DOHH2 (cell line): ENCODE measurements at regions not wholly inside any gene's neighbourhood (a gene's known extent, or its start where the extent isn't known, plus 50 kb on each side); places are given as distances from the start of the nearest gene placed in this dataset.

ENCODE experiments used
- H3F3A ChIP-seq: fragments of 200-600 bp; sonication (generic), shearing (Covaris generic); 2 replicates; pipeline ENCODE4 v1.6.0; 2016; ENCODE audit warnings: antibody characterized with exemption, mild to moderate bottlenecking; ENCODE audit not compliant: control insufficient read depth, insufficient read depth
- H3K27ac ChIP-seq: fragments of 200-600 bp; sonication (generic); 2 replicates; pipeline ENCODE4 v1.5.1; 2014; ENCODE audit warnings: low read depth, mild to moderate bottlenecking, low read length, moderate library complexity
- H3K27me3 ChIP-seq: fragments of 200-600 bp; sonication (generic); 2 replicates; pipeline ENCODE4 v1.6.1; 2014; ENCODE audit warnings: mild to moderate bottlenecking, low read length, mixed read lengths; ENCODE audit not compliant: control insufficient read depth
- H3K36me3 ChIP-seq: fragments of 200-600 bp; sonication (generic); 2 replicates; pipeline ENCODE4 v1.6.1; 2014; ENCODE audit warnings: mild to moderate bottlenecking, low read length, moderate library complexity, mixed read lengths; ENCODE audit not compliant: control insufficient read depth
- H3K4me1 ChIP-seq: fragments of 200-600 bp; sonication (generic); 2 replicates; pipeline ENCODE4 v1.6.1; 2014; ENCODE audit warnings: mild to moderate bottlenecking, low read length, mixed read lengths; ENCODE audit not compliant: control insufficient read depth
- H3K4me2 ChIP-seq: fragments of 200-600 bp; sonication (generic); 2 replicates; pipeline ENCODE4 v1.6.0; 2014; ENCODE audit warnings: mild to moderate bottlenecking, low read length, moderate library complexity
- H3K4me3 ChIP-seq: fragments of 200-600 bp; sonication (generic); 2 replicates; pipeline ENCODE4 v1.5.1; 2014; ENCODE audit warnings: mild to moderate bottlenecking, low read length, mixed read lengths
- H3K79me2 ChIP-seq: fragments of 200-600 bp; sonication (generic); 2 replicates; pipeline ENCODE4 v1.6.1; 2014; ENCODE audit warnings: mild to moderate bottlenecking, low read length, mixed read lengths; ENCODE audit not compliant: control insufficient read depth
- H3K9me2 ChIP-seq: fragments of 200-600 bp; sonication (generic); replicated peaks from 2 replicates; pipeline ENCODE4 v1.6.1; 2014; ENCODE audit warnings: mild to moderate bottlenecking, low read length, mixed read lengths; ENCODE audit not compliant: control insufficient read depth
- H3K9me3 ChIP-seq: fragments of 200-600 bp; sonication (generic); 2 replicates; pipeline ENCODE4 v1.6.1; 2014; ENCODE audit warnings: antibody characterized with exemption, low read length, mixed read lengths; ENCODE audit not compliant: control insufficient read depth, insufficient read depth
- H4K20me1 ChIP-seq: fragments of 200-600 bp; sonication (generic); 2 replicates; pipeline ENCODE4 v1.6.0; 2014; ENCODE audit warnings: low read depth, mild to moderate bottlenecking, antibody characterized with exemption, low read length, moderate library complexity; ENCODE audit not compliant: control insufficient read depth, insufficient read depth
- CTCF ChIP-seq: fragments of 200-600 bp; sonication (generic); IDR thresholded peaks from one replicate; pipeline ENCODE4 v1.5.1; 2014; ENCODE audit warnings: antibody characterized with exemption, mild to moderate bottlenecking, low read depth, low read length; ENCODE audit not compliant: poor library complexity, severe bottlenecking
- EZH2phosphoT487 ChIP-seq: fragments of 200-600 bp; sonication (generic); IDR thresholded peaks from 2 replicates; pipeline ENCODE4 v1.6.1; 2017; ENCODE audit warnings: borderline replicate concordance, mild to moderate bottlenecking, antibody characterized with exemption, low read length, moderate library complexity, mixed read lengths

GRCh38 chr13:33910255-33910654 is 92.3 kb downstream of the RFC3 start:
- Histone ChIP-seq H3K9me2 (no peaks in the 10 kb centered on the region; the same call in 1 of the 2 replicates), H3F3A (no peaks in the 10 kb centered on the region), H3K27me3 (no peaks in the 10 kb centered on the region), H3K4me2 (no peak overlapping the region), H3K4me3 (no peak overlapping the region), H3K79me2 (no peaks in the 10 kb centered on the region), H3K9me3 (no peaks in the 10 kb centered on the region), H3K27ac (no peak overlapping the region), H4K20me1 (no peaks in the 10 kb centered on the region), H3K36me3 (no peaks in the 10 kb centered on the region), H3K4me1 (no peaks in the 10 kb centered on the region)
- no peak for TF ChIP-seq EZH2phosphoT487
- no peak for TF ChIP-seq CTCF

GRCh38 chr13:33911521-33911920 is 93.6 kb downstream of the RFC3 start:
- H3K9me2 ChIP-seq, result no peaks in the 10 kb centered on the region; the same call in 1 of the 2 replicates
- TF ChIP-seq CTCF, result no peak
- no peak for TF ChIP-seq EZH2phosphoT487
- no peaks in the 10 kb centered on the region for H3K36me3 ChIP-seq
- no peaks in the 10 kb centered on the region for H3K79me2 ChIP-seq
- no peak overlapping the region for H3K27ac ChIP-seq
- no peak overlapping the region for H3K4me2 ChIP-seq
- H3K4me3 ChIP-seq, result no peak overlapping the region
- no peaks in the 10 kb centered on the region for H3F3A ChIP-seq
- no peaks in the 10 kb centered on the region for H3K9me3 ChIP-seq
- H4K20me1 ChIP-seq, result no peaks in the 10 kb centered on the region
- no peaks in the 10 kb centered on the region for H3K27me3 ChIP-seq
- H3K4me1 ChIP-seq, result no peaks in the 10 kb centered on the region

- Histone ChIP-seq H3K9me3 (no peaks in the 10 kb centered on the region), H4K20me1 (no peaks in the 10 kb centered on the region), H3K79me2 (no peaks in the 10 kb centered on the region), H3K4me1 (no peaks in the 10 kb centered on the region), H3K27me3 (no peaks in the 10 kb centered on the region), H3K4me3 (no peak overlapping the region), H3K9me2 (no peaks in the 10 kb centered on the region; the same call in 1 of the 2 replicates), H3F3A (no peaks in the 10 kb centered on the region), H3K4me2 (no peak overlapping the region), H3K27ac (no peak overlapping the region), H3K36me3 (no peaks in the 10 kb centered on the region)
- TF ChIP-seq CTCF (no peak), EZH2phosphoT487 (no peak)
Observed at GRCh38 chr13:33913829-33914228, 95.9 kb downstream of the RFC3 start.

GRCh38 chr13:33917190-33917589 is 99.2 kb downstream of the RFC3 start:
- Histone ChIP-seq H3K36me3 (no peaks in the 10 kb centered on the region), H3K4me1 (no peaks in the 10 kb centered on the region), H3K9me2 (no peaks in the 10 kb centered on the region; the same call in 1 of the 2 replicates), H3K27ac (no peak overlapping the region), H3K4me2 (no peak overlapping the region), H3K79me2 (no peaks in the 10 kb centered on the region), H4K20me1 (no peaks in the 10 kb centered on the region), H3K4me3 (no peak overlapping the region), H3F3A (no peaks in the 10 kb centered on the region), H3K9me3 (no peaks in the 10 kb centered on the region), H3K27me3 (no peaks in the 10 kb centered on the region)
- TF ChIP-seq CTCF (no peak), EZH2phosphoT487 (no peak)
